Esophagus muscularis mucosa (tissue), 4 donors: ENCODE measurements at regions not wholly inside any gene's neighbourhood (a gene's known extent, or its start where the extent isn't known, plus 50 kb on each side); places are given as distances from the start of the nearest gene placed in this dataset.

Experiments
- DNase-seq: peaks from one replicate; pipeline ENCODE4 v3.0.0-alpha.2; 2017; ENCODE audit errors: extremely low spot score
- H3K27ac ChIP-seq, 4 donors: fragments of 200-600 bp; sonication (generic); replicated peaks in 1 of 4; 1 replicate in 3 of 4; 2 replicates in 1 of 4; pipeline ENCODE4 v1.5.1; 2016 to 2019; ENCODE audit warnings: mild to moderate bottlenecking in 1 of 4
- H3K27me3 ChIP-seq, 4 donors: fragments of 200-600 bp; sonication (generic); one replicate each; pipeline versions ENCODE4 v1.5.1 to v1.6.0; 2016 to 2019
- H3K36me3 ChIP-seq, 4 donors: fragments of 200-600 bp; sonication (generic); one replicate each; pipeline ENCODE4 v1.5.1; 2016 to 2019
- H3K4me1 ChIP-seq, 4 donors: fragments of 200-600 bp; sonication (generic); one replicate each; pipeline ENCODE4 v1.5.1; 2016 to 2019
- H3K4me3 ChIP-seq, 4 donors: fragments of 200-600 bp; sonication (generic); 1 replicate in 2 of 4; 2 replicates in 2 of 4; pipeline ENCODE4 v1.5.1; 2016 to 2019; ENCODE audit warnings: mild to moderate bottlenecking in 4 of 4, moderate library complexity in 1 of 4
- H3K9me3 ChIP-seq, 4 donors: fragments of 200-600 bp; sonication (generic); 1 replicate in 3 of 4; 2 replicates in 1 of 4; pipeline ENCODE4 v1.5.1; 2016 to 2019
- EP300 ChIP-seq: sonication (generic); formaldehyde crosslinking; IDR thresholded peaks from one replicate; pipeline ENCODE4 v1.6.1; 2017; ENCODE audit warnings: antibody characterized with exemption
- POLR2A ChIP-seq: fragments of 450-650 bp; IDR thresholded peaks from one replicate; pipeline ENCODE4 v1.6.1; 2017; ENCODE audit warnings: antibody characterized with exemption, moderate library complexity, mild to moderate bottlenecking, low read depth
- POLR2AphosphoS5 ChIP-seq, 2 donors: sonication (generic); formaldehyde crosslinking; IDR thresholded peaks; one replicate each; pipeline ENCODE4 v1.6.1; 2017; ENCODE audit warnings: antibody characterized with exemption in 2 of 2
- whole genome bisulfite sequencing: methylation state at CpG from one replicate; pipeline ENCODE4 v1.1.5; 2018; 5-methylcytosine and 5-hydroxymethylcytosine counted together
- intact Hi-C: fragments of 100-400 bp; cut with DNase I; formaldehyde crosslinking; loops from one replicate; pipeline ENCODE4 v1.15.1; 2023
- TF ChIP-seq, protein P1 (sequence below), 3 experiments: fragments of 200-600 bp in 2 of 3; fragments of 450-650 bp in 1 of 3; sonication (generic) in 2 of 3; IDR thresholded peaks; one replicate each; pipeline ENCODE4 v1.5.1; 2017 to 2019; ENCODE audit warnings: antibody characterized with exemption in 3 of 3, mild to moderate bottlenecking in 2 of 3, moderate library complexity in 1 of 3

DNA sequence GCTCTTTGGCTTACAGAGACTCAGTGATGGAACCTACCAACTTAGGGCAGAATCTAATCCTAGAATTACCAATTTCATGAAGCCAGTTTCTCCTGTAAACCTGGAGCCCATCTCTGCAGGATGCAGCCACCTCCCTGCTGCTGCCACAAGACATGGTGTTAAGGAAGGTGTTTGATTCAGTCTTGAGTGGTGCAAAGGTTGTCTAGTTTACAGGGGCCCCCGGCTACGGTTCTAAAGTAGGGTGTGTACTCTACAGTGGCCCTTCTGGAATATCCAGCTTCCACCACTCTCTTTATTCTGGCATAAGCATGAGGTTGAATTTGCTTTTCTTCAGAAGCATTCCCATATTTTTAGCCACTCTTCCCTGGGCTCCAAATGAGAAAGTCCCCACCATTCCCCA is 154.1 kb upstream of the GRIP1 start:
- WGBS, result 97% methylated on average over 2 of the region's 2 CpGs

DNA sequence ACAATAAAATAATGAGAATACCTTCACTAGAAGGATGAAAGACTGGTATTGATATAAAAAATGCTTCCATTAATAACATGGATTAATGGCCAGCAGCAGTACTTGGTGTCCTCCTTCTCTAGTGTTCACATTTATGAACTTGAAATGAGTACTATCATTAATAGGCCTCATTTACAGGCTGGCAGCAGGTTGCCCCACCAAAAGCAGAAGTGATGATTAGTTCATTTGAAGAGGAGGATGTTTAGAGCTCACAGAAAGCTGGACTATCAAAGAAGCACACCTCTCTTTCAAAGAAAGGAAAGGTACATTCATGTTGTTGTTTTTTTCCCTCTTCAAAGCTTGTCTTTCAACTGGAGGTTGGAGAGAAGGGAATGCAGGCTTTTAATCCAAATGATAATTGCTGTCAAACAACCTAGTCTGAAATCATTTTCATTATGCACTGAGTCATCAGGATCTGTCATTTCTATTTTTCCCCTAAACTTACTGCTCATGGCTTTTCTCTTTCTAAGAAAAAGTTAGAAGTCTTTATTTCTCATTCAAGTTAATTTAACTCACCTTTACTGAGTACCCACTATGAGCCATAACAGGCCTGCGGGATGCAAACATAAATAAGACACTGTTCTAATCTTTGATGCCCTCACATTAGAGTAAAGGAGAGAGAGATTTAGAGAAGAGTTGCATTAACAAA is 157.9 kb upstream of the GRIP1 start:
- Histone ChIP-seq H3K36me3 (no peaks in the 10 kb centered on the region), H3K27me3 (no peaks in the 10 kb centered on the region), H3K4me3 (no peak overlapping the region), H3K4me1 (no peaks in the 10 kb centered on the region), H3K9me3 (no peaks in the 10 kb centered on the region), H3K27ac (no peak overlapping the region)
- DNase-seq, result no peak
- 94% methylated on average over 1 of the region's 1 CpG for WGBS
- intact Hi-C loops, result no loop called here
- TF ChIP-seq POLR2A, result no peak

More for the DNA sequence above, 154.1 kb upstream of the GRIP1 start:
- TF ChIP-seq, protein P1, sequence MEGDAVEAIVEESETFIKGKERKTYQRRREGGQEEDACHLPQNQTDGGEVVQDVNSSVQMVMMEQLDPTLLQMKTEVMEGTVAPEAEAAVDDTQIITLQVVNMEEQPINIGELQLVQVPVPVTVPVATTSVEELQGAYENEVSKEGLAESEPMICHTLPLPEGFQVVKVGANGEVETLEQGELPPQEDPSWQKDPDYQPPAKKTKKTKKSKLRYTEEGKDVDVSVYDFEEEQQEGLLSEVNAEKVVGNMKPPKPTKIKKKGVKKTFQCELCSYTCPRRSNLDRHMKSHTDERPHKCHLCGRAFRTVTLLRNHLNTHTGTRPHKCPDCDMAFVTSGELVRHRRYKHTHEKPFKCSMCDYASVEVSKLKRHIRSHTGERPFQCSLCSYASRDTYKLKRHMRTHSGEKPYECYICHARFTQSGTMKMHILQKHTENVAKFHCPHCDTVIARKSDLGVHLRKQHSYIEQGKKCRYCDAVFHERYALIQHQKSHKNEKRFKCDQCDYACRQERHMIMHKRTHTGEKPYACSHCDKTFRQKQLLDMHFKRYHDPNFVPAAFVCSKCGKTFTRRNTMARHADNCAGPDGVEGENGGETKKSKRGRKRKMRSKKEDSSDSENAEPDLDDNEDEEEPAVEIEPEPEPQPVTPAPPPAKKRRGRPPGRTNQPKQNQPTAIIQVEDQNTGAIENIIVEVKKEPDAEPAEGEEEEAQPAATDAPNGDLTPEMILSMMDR (IDR thresholded peaks at IDR 0.05), result no peak
- TF ChIP-seq POLR2A (no peak), EP300 (no peak), POLR2AphosphoS5 (IDR thresholded peaks at IDR 0.05) (no peak)
- H3K27me3 ChIP-seq, result no peaks in the 10 kb centered on the region
- no peak for DNase-seq
- H3K9me3 ChIP-seq, result no peaks in the 10 kb centered on the region
- no peak overlapping the region for H3K4me3 ChIP-seq
- H3K27ac ChIP-seq, result no peak overlapping the region
- intact Hi-C loops, result no loop called here
- H3K4me1 ChIP-seq, result no peaks in the 10 kb centered on the region
- no peaks in the 10 kb centered on the region for H3K36me3 ChIP-seq

DNA sequence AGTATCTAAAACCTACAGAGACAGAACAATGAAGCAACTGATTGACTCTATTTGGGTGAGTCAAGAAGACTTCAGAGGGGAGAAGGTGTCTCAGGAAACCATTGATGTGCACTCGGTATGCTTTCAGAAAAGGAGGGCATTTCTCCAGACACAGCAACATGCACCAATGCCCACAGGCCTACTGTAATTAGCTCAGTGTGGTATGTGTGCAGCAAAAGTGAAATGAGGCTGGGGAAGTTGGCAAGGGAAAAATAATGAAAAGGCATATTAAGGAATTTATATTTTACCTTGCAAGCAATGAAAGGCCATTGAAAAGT is 158.4 kb upstream of the GRIP1 start:
- no peaks in the 10 kb centered on the region for H3K9me3 ChIP-seq
- H3K27ac ChIP-seq, result no peak overlapping the region
- no peak for DNase-seq
- TF ChIP-seq, protein P1 (IDR thresholded peaks at IDR 0.05), result no peak
- TF ChIP-seq POLR2A, result no peak
- no peak for TF ChIP-seq EP300
- no peak for TF ChIP-seq POLR2AphosphoS5 (IDR thresholded peaks at IDR 0.05)
- 94% methylated on average over 1 of the region's 1 CpG for whole genome bisulfite sequencing
- no peaks in the 10 kb centered on the region for H3K36me3 ChIP-seq
- no peak overlapping the region for H3K4me3 ChIP-seq
- no peaks in the 10 kb centered on the region for H3K27me3 ChIP-seq
- intact Hi-C loops, result no loop called here
- H3K4me1 ChIP-seq, result no peaks in the 10 kb centered on the region

DNA sequence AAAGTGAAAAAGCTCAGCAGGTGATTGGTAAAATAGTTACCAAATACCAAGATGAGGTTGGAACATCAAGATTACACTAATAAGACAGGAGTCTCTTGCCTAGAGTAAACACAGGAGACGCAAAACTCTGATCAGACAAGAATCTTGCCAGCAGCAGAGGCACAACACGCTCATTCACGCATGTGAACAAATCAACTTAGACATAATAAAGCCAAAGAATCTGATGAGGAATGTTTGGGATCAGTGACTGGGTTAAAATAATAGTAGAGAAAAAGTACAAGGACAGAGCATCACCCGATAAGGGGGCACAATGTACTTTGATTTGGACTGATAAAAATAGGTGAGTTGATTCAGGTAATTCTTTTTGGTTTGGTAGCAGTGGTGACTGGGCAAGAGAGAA is 159.5 kb upstream of the GRIP1 start:
- intact Hi-C loops, result no loop called here
- H3K27ac ChIP-seq, result no peak overlapping the region
- no peak overlapping the region for H3K4me3 ChIP-seq
- H3K27me3 ChIP-seq, result no peaks in the 10 kb centered on the region
- DNase-seq, result no peak
- no peaks in the 10 kb centered on the region for H3K4me1 ChIP-seq
- 89% methylated on average over 4 of the region's 4 CpGs for WGBS
- H3K9me3 ChIP-seq, result no peaks in the 10 kb centered on the region
- no peaks in the 10 kb centered on the region for H3K36me3 ChIP-seq
- TF ChIP-seq POLR2AphosphoS5 (IDR thresholded peaks at IDR 0.05) (no peak), EP300 (no peak), POLR2A (no peak)
- TF ChIP-seq, protein P1 (IDR thresholded peaks at IDR 0.05), result no peak

DNA sequence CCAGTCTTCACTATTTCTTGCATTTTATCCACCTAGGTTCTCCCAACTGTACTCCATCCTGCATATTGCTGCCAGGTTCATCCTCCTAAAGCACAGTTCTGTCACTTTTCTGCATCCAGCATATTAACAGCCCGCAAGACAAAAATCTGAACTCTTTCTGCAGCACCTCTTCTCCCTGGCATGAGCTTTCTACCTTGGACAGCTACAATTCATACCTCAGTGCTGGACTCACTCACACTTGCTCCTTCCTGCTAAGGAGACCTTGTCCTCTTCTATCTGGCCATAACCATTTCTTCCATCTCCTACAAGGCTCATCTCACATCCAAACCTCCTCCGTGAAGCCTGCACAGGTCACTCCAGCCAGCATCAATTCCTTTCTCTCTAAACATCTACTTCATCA is 170.1 kb upstream of the GRIP1 start:
- Histone ChIP-seq H3K4me1 (peaks cover 0 to 16% (median 14%) of the 10 kb centered on the region in 4 donors), H3K9me3 (no peaks in the 10 kb centered on the region), H3K27ac (no peak overlapping the region), H3K36me3 (no peaks in the 10 kb centered on the region), H3K27me3 (no peaks in the 10 kb centered on the region), H3K4me3 (no peak overlapping the region)
- intact Hi-C loops, result no loop called here
- DNase-seq, result no peak
- WGBS, result 97% methylated on average over 2 of the region's 2 CpGs
- TF ChIP-seq EP300 (no peak), POLR2AphosphoS5 (IDR thresholded peaks at IDR 0.05) (no peak)
- TF ChIP-seq, protein P1 (IDR thresholded peaks at IDR 0.05), result no peak
